Left hindlimb (tissue), 1 donor: ENCODE measurements at regions not wholly inside any gene's neighbourhood (a gene's known extent, or its start where the extent isn't known, plus 50 kb on each side); places are given as distances from the start of the nearest gene placed in this dataset.
"Not testable (repeated sequence)": the region's sequence is repeated elsewhere in the genome, so short reads cannot be mapped to it uniquely, and the experiment has no call there.

Source experiments
- DNase-seq: peaks from one replicate; pipeline ENCODE4 v3.0.0-alpha.2; 2018

DNA sequence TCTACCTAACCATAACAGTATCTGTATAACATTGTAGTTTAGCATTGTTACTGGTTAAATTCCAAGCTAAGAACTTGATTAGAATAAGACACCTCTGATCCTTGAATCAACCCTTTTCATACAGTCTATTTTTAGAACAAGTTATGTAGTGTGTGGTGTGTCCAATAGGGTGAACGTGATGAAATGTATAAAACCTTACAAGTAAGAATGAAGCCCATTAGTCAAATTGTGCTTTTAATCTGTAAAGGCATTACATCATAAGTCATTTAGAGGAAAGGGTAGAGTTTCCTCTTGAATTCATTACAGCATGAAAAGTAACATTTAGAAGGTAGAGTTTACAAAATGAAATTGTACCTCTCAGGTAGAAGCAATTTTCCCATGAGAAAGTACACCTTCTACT is 479.2 kb downstream of the LTN1 start:
- no peak for DNase-seq

DNA sequence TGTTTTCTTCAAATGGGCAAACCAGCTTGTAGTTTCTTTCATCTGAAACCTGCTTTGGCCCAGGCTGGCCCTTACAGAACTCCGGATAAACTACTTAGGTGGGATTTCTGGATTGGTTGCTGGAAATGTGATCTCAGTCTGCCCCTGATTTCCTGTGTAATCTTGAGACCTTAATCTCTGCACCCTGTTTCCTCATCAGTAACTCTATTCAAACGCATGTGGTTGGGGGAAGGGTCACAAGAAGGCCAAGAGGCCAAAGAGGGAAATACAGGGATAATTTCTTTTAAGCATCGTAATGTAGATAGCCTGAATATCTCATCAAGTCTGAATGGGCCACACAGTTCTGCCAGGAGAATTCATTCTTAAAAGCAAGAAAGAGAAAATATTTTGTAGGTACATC is 483.6 kb downstream of the LTN1 start:
- DNase-seq: no peak

DNA sequence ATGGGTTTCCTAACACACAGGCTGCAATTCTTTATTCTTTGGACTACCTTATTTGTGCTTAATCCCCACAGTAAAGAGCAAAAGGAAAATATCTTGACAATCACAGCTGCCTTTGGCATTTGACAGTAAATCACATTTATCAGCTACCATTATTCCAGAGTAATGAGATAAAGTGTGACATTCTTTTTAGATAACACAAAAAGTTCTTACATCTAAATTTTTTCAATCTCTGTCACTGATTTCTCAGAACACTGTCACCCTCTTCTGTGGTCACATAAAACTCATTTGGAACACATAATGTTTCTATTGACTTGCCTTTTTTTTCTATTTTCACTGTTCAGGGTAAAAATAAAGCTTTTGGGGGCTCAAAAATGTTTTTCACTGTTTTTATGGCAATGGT is 484.6 kb downstream of the LTN1 start:
- no peak for DNase-seq

DNA sequence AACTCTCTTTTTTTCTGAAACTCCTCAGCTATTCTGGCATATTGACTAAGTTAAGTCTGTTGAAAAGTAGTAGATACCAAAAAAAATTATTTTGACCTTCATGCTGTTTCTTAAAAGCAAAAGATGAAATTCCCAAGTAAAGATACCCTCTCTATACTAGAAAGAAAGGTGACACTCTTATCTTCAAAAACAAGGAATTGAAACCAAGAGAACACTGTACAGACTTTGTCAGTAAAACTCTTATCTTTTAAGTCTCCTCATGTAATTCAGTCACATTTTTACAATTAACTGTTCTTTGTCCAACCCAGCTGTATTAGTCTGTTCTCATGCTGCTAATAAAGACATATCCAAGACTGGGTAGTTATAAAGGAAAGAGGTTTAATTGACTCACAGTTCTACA is 496.2 kb downstream of the LTN1 start:
- no peak for DNase-seq

DNA sequence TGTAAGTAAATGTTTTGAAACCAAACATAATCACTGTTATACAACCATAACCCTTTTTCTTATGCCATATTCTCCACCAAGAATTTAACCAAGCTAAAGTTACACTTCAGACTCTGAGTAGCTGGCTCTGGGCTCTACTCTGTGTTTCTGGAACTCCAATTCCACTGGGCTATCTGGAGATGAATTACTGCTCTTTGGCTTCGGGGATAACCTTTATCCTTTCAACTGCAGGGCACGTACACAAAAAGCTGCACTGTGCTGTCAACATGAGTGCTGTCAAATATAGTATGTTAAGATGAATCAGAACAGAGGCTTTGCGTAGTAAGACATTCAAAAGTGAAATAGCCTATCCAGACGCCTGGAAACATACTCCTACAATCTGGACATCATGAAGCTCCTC is 500.6 kb downstream of the LTN1 start:
- no peak for DNase-seq

GRCh38 chr21:28489821-28490350 is 502.8 kb downstream of the LTN1 start:
- no peak for DNase-seq

DNA sequence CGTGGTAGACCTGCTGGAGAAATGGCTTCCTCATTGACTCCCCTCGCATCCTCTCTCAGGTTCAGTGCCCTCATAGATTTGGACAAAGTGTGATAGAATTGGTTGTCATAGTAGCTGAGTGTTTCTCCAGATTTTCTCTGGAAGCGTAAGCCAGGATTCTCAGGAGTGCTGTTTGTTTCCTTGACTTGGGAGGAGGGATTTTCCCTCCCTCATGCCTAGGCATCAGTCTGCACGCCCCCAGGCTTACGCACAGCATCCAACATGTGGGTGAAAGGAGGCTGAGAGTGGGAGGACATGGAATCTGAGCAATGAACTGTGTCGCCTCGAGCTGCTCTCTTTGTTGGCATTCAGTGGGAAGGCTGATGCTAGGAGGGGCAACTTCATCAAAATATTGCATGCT is 503.5 kb downstream of the LTN1 start:
- DNase-seq: peak; percentile 54

DNA sequence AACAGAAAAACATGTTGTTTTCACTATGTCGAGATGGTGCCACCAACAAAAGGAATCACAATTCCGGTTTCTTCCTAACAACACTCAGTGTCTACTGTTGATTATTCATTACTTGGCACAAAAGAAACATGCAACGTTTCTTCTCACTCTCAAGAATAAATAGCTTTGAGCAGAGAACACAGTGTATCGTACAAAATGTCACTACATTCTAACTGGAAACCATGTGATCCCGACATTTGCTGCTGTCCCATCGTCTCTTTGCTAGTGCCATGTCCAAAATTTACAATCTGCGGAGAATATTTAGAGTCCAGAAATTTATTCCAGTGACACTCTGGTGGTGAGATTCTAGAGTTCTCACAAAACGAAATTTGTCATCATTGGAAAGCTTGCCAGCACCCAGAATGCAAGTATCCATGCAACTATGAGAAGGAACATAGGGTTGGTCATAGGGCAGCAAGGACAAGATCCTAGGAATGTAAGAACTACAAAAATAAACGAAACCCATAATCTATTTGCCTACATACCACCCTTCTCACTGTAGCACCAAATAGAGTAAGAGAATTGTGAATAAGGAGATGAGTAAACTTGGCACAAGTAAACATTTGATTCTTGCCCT is 505.1 kb downstream of the LTN1 start:
- no peak for DNase-seq

DNA sequence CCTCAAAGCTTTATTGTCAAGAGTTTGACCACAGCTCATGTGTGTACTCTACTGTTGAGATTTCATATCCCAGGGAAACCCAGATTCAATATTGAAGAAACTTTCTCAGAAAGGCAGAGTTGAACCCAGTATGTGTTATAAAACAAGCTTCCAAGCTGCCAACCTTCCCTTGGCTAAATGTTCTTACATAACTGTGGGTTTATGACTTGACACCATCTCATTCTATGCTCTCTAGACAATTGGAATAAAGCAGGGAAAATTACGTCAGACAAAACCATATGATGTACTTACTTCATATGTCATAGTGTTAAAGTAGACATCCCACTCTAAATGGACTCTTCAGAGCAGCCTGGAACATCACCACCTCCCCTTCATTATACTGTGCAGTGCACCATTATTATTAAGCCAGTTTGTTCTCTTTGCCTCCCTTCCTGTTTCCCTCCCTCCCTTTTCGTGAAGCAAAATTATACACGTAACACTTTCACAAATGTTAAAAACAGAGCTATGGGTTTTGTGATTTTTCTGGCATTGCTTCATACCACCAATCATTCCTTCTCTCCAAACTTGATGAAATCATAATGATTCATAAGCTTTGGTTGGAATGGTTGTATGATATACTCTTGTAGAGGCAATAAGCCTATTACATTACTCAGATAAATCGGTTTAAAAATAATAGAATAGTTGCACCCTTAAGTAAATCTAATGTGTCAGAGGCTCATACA is 507.2 kb downstream of the LTN1 start:
- no peak for DNase-seq

GRCh38 chr21:28483301-28484035 is 509.2 kb downstream of the LTN1 start:
- no peak for DNase-seq

GRCh38 chr21:28482657-28483056 is 510.0 kb downstream of the LTN1 start:
- DNase-seq: no peak

- DNase-seq: no peak
Measured at GRCh38 chr21:28480470-28480869, 512.2 kb downstream of the LTN1 start.

- DNase-seq: no peak
Measured at GRCh38 chr21:28473530-28474220, 519.0 kb downstream of the LTN1 start.

GRCh38 chr21:28472543-28472942 is 520.1 kb downstream of the LTN1 start:
- DNase-seq: not testable (repeated sequence)

DNA sequence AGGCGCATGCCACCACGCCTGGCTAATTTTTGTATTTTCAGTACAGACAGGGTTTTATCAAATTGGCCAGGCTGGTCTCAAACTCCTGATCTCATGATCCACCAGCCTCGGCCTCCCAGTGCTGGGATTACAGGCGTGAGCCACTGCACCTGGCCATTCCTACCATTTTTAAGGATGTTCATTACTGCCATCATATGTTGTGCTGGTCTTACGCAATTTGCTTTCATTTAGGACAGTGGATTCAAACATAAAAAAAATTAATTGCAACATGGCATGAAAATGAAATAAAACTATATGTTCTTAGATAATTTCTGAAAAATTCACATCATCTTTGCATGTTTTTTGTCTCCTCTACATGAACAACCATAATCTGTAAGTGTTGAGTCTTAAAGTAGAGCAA is 527.7 kb downstream of the LTN1 start:
- DNase-seq: no peak

DNA sequence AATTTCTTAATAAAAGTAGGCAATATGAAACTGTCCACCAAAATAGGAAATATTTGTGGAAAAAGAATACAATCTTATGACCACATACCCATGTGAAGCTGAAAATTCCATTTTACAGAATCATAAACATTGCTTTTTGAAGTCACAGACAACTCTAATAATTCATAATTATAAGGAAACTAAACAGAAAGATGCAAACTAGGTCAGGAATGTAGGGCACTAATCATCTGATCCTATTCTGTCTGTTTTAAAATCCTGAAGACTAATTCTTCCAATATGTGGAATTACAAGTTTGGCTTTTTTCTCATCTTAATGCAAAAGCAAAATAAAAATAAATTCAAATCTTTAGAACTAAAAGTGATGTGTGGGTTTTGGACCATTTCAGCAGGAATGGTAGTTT is 528.6 kb downstream of the LTN1 start:
- DNase-seq: no peak

GRCh38 chr21:28459193-28459592 is 533.5 kb downstream of the LTN1 start:
- DNase-seq: no peak

GRCh38 chr21:28458446-28458845 is 534.2 kb downstream of the LTN1 start:
- no peak for DNase-seq

DNA sequence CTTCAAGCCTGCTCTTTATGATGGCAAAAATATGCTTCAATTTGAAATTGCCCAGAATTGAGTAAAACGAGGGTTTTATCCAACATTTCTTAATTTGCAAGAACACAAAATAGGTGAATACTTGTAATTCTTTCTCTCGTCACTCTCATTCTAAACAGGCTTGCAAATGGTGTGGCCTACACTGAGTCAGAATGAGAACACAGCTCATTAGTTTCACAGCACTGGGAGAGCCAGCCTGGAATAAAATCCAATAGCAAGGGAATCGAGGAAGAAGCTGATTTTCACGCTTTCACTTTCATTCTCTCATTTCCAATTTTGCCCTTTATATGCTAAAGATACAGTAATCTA is 537.5 kb downstream of the LTN1 start:
- no peak for DNase-seq

DNA sequence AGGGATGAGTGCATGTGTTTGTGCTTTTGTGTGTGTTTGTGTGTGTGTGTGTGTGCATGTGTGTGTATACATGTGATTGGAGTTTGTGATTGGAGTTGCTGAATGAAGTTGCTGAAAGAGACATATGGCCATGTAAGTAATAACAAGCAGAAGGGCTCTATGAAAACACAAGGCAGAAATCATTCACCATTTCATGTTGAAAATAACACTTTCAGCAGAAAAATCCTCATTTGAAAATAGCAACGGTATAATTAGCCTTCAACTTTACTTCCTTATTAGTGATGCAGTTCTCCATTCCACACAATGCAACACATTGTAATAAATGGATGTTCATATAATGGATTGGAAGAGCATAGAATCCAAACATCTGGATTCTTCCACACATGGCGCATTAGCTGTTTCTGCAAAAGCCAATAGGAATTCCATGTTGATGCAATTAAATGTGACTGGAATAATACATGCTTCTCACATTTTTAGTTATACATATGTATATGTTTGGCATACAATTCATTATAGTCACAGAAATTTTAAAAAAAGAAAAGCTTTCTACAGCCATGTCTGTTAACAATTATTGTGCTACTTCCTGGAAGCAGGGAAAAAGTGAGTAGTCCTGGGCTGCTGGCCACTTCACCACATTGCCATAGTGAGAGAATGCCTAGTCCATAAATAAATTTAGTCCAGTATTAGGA is 538.0 kb downstream of the LTN1 start:
- peak; percentile 56 for DNase-seq

- no peak for DNase-seq
Measured at GRCh38 chr21:28447462-28447861, 545.2 kb downstream of the LTN1 start.

DNA sequence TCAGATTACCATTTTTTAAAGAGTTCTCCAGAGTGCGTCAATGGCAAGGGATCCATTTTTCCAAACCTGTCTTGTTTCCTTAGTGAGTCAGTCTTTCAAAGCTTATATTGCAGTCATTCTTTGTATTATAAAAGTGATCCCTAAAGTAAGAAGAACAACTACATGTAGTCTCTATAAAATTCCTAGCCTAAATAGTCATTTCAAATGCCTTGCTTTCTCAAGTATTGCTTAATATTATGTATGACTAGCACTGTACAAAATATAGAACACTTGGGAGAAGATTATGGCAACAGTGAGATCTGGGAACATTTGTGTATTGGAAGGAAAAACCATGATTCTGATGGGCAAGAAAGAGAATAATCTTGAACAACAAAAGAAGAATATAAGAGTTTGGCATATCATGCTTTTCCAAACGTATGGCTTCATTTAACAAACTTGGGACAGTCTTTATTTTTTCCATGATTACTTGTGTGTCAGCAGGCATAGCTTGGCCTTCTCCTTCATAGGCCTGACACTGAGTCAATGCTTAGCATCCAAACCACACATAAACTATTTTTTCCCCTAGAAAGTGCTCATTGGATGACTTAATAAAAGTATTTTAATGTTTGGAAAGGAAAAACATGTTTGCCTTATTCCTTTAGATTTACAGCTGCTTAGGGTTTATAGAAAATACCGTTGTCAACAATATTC is 547.4 kb downstream of the LTN1 start:
- DNase-seq: no peak
